GM21576 (cell line): ENCODE measurements at regions not wholly inside any gene's neighbourhood (a gene's known extent, or its start where the extent isn't known, plus 50 kb on each side); places are given as distances from the start of the nearest gene placed in this dataset.

ENCODE experiments used
- ATAC-seq: cut with Tn5 transposase; IDR thresholded peaks from one replicate; pipeline ENCODE4 v1.9.1; 2021; ENCODE audit warnings: mild to moderate bottlenecking, moderate library complexity; ENCODE audit not compliant: unreplicated experiment

GRCh38 chr20:50284811-50285375 lies 94.3 kb downstream of the CEBPB start:
- no peak for ATAC-seq

GRCh38 chr20:50285376-50286173 lies 94.9 kb downstream of the CEBPB start:
- ATAC-seq, result no peak

GRCh38 chr20:50286174-50286511 lies 95.5 kb downstream of the CEBPB start:
- no peak for ATAC-seq

GRCh38 chr20:50286609-50287008 lies 96.0 kb downstream of the CEBPB start:
- ATAC-seq, result no peak

GRCh38 chr20:50287512-50287911 lies 96.9 kb downstream of the CEBPB start:
- ATAC-seq, result no peak

- ATAC-seq, result no peak
These were observed 97.5 kb downstream of the CEBPB start for GRCh38 chr20:50288128-50288623.

- ATAC-seq, result no peak
These were observed 99.0 kb downstream of the CEBPB start for GRCh38 chr20:50289581-50289980.

GRCh38 chr20:50290112-50290511 lies 99.5 kb downstream of the CEBPB start:
- no peak for ATAC-seq

GRCh38 chr20:50290808-50291207 lies 100.2 kb downstream of the CEBPB start:
- no peak for ATAC-seq

- ATAC-seq, result no peak
These were observed 100.8 kb downstream of the CEBPB start for GRCh38 chr20:50291254-50292078.

- no peak for ATAC-seq
These were observed 101.5 kb downstream of the CEBPB start for GRCh38 chr20:50292079-50292590.

GRCh38 chr20:50292591-50293283 lies 102.1 kb downstream of the CEBPB start:
- no peak for ATAC-seq

- ATAC-seq, result no peak
These were observed 102.9 kb downstream of the CEBPB start for GRCh38 chr20:50293284-50294139.

- ATAC-seq, result no peak
These were observed 103.8 kb downstream of the CEBPB start for GRCh38 chr20:50294164-50295088.

GRCh38 chr20:50295345-50295744 lies 104.7 kb downstream of the CEBPB start:
- no peak for ATAC-seq

- ATAC-seq, result no peak
These were observed 105.3 kb downstream of the CEBPB start for GRCh38 chr20:50295762-50296449.

- no peak for ATAC-seq
These were observed 106.1 kb downstream of the CEBPB start for GRCh38 chr20:50296450-50297375.
